Suprapubic skin (tissue), 4 donors: ENCODE measurements at regions not wholly inside any gene's neighbourhood (a gene's known extent, or its start where the extent isn't known, plus 50 kb on each side); places are given as distances from the start of the nearest gene placed in this dataset.
"Not testable (repeated sequence)": the region's sequence is repeated elsewhere in the genome, so short reads cannot be mapped to it uniquely, and the experiment has no call there.

Experiments used
- DNase-seq, 2 donors: peaks; one replicate each; pipeline ENCODE4 v3.0.0-alpha.2; 2019; ENCODE audit warnings: low spot score in 2 of 2
- H3K27ac ChIP-seq: fragments of 200-600 bp; sonication (generic); one replicate; pipeline ENCODE4 v1.5.1; 2019
- H3K27me3 ChIP-seq: fragments of 200-600 bp; sonication (generic); one replicate; pipeline ENCODE4 v1.5.1; 2019
- H3K36me3 ChIP-seq: fragments of 200-600 bp; sonication (generic); one replicate; pipeline ENCODE4 v1.5.1; 2019
- H3K4me1 ChIP-seq: fragments of 200-600 bp; sonication (generic); one replicate; pipeline ENCODE4 v1.5.1; 2019
- H3K4me3 ChIP-seq: fragments of 200-600 bp; sonication (generic); one replicate; pipeline ENCODE4 v1.5.1; 2019; ENCODE audit warnings: mild to moderate bottlenecking
- H3K9me3 ChIP-seq: fragments of 200-600 bp; sonication (generic); one replicate; pipeline ENCODE4 v1.5.1; 2019
- CTCF ChIP-seq, 2 donors: fragments of 200-600 bp in 1 of 2; fragments of 450-650 bp in 1 of 2; sonication (generic) in 1 of 2; IDR thresholded peaks; one replicate each; pipeline ENCODE4 v1.5.1; 2016 to 2019; ENCODE audit warnings: antibody characterized with exemption in 2 of 2, mild to moderate bottlenecking in 1 of 2, moderate library complexity in 1 of 2
- EP300 ChIP-seq: sonication (generic); formaldehyde crosslinking; IDR thresholded peaks from one replicate; pipeline ENCODE4 v1.6.1; 2017; ENCODE audit warnings: antibody characterized with exemption
- POLR2A ChIP-seq, 2 donors: fragments of 450-650 bp; IDR thresholded peaks; one replicate each; pipeline ENCODE4 v1.6.1; 2017; ENCODE audit warnings: antibody characterized with exemption in 2 of 2, mild to moderate bottlenecking in 2 of 2, moderate library complexity in 2 of 2
- POLR2AphosphoS5 ChIP-seq, 3 donors: sonication (generic); formaldehyde crosslinking; IDR thresholded peaks; one replicate each; pipeline ENCODE4 v1.6.1; 2017; ENCODE audit warnings: antibody characterized with exemption in 3 of 3
- WGBS: methylation state at CpG from one replicate; pipeline ENCODE4 v1.1.5; 2018; 5-methylcytosine and 5-hydroxymethylcytosine counted together

DNA sequence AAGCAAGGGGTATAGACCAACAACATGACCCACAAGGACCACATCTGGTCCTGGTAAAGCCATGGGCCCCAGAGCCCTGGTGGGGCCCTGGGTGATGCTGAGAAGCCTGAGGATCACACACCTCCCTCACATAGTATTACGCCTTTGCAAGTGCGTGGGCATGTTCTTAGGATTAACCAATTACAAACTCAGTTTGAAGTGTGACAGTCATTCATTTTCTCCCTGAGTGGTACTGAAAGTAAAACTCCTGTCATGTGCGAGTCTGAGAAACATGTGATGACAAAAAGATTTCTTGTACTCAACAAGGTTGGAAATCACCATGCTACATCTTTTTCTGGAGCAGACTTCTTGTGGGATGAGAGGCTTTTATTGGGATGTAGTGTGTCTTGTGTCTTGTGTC is 315.3 kb upstream of the DUSP10 start:
- no peak for DNase-seq
- WGBS, result 91% methylated on average over 3 of the region's 3 CpGs
- H3K4me3 ChIP-seq, result no peak overlapping the region

GRCh38 chr1:222054416-222054815 is 312.5 kb upstream of the DUSP10 start:
- no peaks in the 10 kb centered on the region for H3K36me3 ChIP-seq

More for the DNA sequence above, 315.3 kb upstream of the DUSP10 start:
- Histone ChIP-seq H3K36me3 (no peaks in the 10 kb centered on the region), H3K4me1 (no peaks in the 10 kb centered on the region), H3K9me3 (no peaks in the 10 kb centered on the region), H3K27ac (no peak overlapping the region), H3K27me3 (no peaks in the 10 kb centered on the region)
- no peak for TF ChIP-seq CTCF (IDR thresholded peaks at IDR 0.05)

GRCh38 chr1:222053790-222054294 is 312.0 kb upstream of the DUSP10 start:
- Histone ChIP-seq H3K27ac (no peak overlapping the region), H3K27me3 (no peaks in the 10 kb centered on the region), H3K4me1 (no peaks in the 10 kb centered on the region), H3K4me3 (no peak overlapping the region), H3K36me3 (no peaks in the 10 kb centered on the region), H3K9me3 (no peaks in the 10 kb centered on the region)
- no peak for DNase-seq
- TF ChIP-seq POLR2AphosphoS5 (IDR thresholded peaks at IDR 0.05), result no peak
- no peak for TF ChIP-seq POLR2A (IDR thresholded peaks at IDR 0.05)
- TF ChIP-seq CTCF (IDR thresholded peaks at IDR 0.05), result no peak
- TF ChIP-seq EP300, result no peak
- 89% methylated on average over 5 of the region's 5 CpGs for WGBS

More at GRCh38 chr1:222054416-222054815, 312.5 kb upstream of the DUSP10 start:
- H3K27ac ChIP-seq, result no peak overlapping the region
- DNase-seq, result no peak
- H3K9me3 ChIP-seq, result no peaks in the 10 kb centered on the region
- no peak for TF ChIP-seq POLR2AphosphoS5 (IDR thresholded peaks at IDR 0.05)
- H3K27me3 ChIP-seq, result no peaks in the 10 kb centered on the region
- WGBS, result 65% methylated on average over 6 of the region's 6 CpGs
- H3K4me1 ChIP-seq, result no peaks in the 10 kb centered on the region
- H3K4me3 ChIP-seq, result no peak overlapping the region

- H3K27me3 ChIP-seq, H3K27ac ChIP-seq, DNase-seq, H3K9me3 ChIP-seq, H3K36me3 ChIP-seq, H3K4me3 ChIP-seq, H3K4me1 ChIP-seq: not testable (repeated sequence)
- WGBS, result 89% methylated on average over 1 of the region's 1 CpG
Measured at GRCh38 chr1:222051311-222051710, 309.4 kb upstream of the DUSP10 start.

DNA sequence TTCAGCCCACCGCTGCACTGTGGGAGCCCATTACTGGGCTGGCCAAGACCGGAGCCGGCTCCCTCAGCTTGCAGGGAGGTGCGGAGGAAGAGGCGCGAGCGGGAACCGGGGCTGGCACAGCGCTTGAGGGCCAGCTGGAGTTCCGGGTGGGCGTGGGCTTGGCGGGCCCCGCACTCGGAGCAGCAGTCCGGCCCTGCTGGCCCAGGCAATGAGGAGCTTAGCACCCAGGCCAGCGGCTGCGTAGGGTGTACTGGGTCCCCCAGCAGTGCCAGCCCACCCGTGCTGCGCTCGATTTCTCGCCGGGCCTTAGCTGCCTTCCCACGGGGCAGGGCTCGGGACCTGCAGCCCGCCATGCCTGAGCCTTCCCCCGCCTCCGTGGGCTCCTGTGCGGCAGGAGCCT is 307.8 kb upstream of the DUSP10 start:
- no CpG with 5 or more reads among the region's 28 CpGs for WGBS
- not testable (repeated sequence) for H3K27me3 ChIP-seq, H3K4me1 ChIP-seq, H3K4me3 ChIP-seq, H3K36me3 ChIP-seq, H3K9me3 ChIP-seq, H3K27ac ChIP-seq, DNase-seq

GRCh38 chr1:222049176-222049575 is 307.3 kb upstream of the DUSP10 start:
- no peak for TF ChIP-seq EP300
- TF ChIP-seq CTCF (IDR thresholded peaks at IDR 0.05), result no peak
- no peak for TF ChIP-seq POLR2AphosphoS5 (IDR thresholded peaks at IDR 0.05)
- no peak for TF ChIP-seq POLR2A (IDR thresholded peaks at IDR 0.05)
- Histone ChIP-seq H3K36me3 (no peaks in the 10 kb centered on the region), H3K27ac (no peak overlapping the region), H3K27me3 (no peaks in the 10 kb centered on the region), H3K4me1 (no peaks in the 10 kb centered on the region), H3K4me3 (no peak overlapping the region), H3K9me3 (no peaks in the 10 kb centered on the region)
- no peak for DNase-seq
- 86% methylated on average over 4 of the region's 4 CpGs for WGBS

DNA sequence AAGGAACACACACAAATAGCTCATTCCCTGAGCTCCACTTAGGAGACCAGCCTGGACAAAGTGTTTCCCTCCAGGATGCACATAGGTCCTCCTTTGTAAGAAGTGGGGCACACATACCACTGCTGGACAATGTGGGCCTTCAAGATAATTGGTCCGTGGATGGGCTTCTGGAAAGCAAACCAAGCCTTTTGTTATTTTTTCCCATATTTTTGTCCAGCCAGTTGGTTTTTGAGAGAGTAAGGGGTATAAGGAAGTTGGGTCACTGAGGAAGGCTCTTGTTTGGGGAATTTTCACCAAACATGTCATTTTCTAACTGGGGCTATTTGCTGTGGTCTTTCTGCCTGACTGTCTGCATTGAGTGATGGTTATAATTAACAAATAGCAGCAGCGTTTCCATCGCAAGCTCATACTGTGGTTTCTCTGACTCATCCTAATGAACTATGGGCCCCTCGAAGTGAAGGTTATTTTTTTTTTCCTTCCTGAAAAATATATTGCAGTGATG is 306.3 kb upstream of the DUSP10 start:
- no peak overlapping the region for H3K27ac ChIP-seq
- TF ChIP-seq POLR2AphosphoS5 (IDR thresholded peaks at IDR 0.05), result no peak
- no peak for TF ChIP-seq EP300
- TF ChIP-seq POLR2A (IDR thresholded peaks at IDR 0.05), result no peak
- no peak for TF ChIP-seq CTCF (IDR thresholded peaks at IDR 0.05)

More for the DNA sequence above, 306.3 kb upstream of the DUSP10 start:
- WGBS, result 60% methylated on average over 4 of the region's 4 CpGs
- Histone ChIP-seq H3K27me3 (no peaks in the 10 kb centered on the region), H3K4me1 (peaks cover 4% of the 10 kb centered on the region), H3K36me3 (no peaks in the 10 kb centered on the region), H3K9me3 (no peaks in the 10 kb centered on the region), H3K4me3 (no peak overlapping the region)
- no peak for DNase-seq
